Right cardiac atrium (tissue), 5 donors: ENCODE measurements at regions not wholly inside any gene's neighbourhood (a gene's known extent, or its start where the extent isn't known, plus 50 kb on each side); places are given as distances from the start of the nearest gene placed in this dataset.

Experiments
- ATAC-seq, 2 donors: fragments of 200-7000 bp; cut with Tn5 transposase; one replicate each; pipeline versions ENCODE4 v1.8.0 to v1.9.1; 2020; ENCODE audit warnings: moderate library complexity in 2 of 2, mild to moderate bottlenecking in 1 of 2
- DNase-seq, 3 donors: peaks; one replicate each; pipeline ENCODE4 v3.0.0-alpha.2; 2020
- H3K27ac ChIP-seq: one replicate; pipeline ENCODE4 v1.5.1; 2013; ENCODE audit warnings: mild to moderate bottlenecking, low read length, control low read depth, moderate library complexity
- H3K27me3 ChIP-seq: one replicate; pipeline ENCODE4 v1.6.1; 2013; ENCODE audit not compliant: control insufficient read depth, insufficient read depth
- H3K4me1 ChIP-seq: one replicate; pipeline ENCODE4 v1.6.1; 2013; ENCODE audit warnings: low read length; ENCODE audit not compliant: control insufficient read depth, insufficient read depth
- H3K4me3 ChIP-seq: one replicate; pipeline ENCODE4 v1.5.1; 2013; ENCODE audit warnings: low read length, control low read depth
- H3K9me3 ChIP-seq: one replicate; pipeline ENCODE4 v1.6.1; 2013; ENCODE audit warnings: low read length; ENCODE audit not compliant: control insufficient read depth
- WGBS: extraction: QIAGEN DNeasy Blood & Tissue Kit; methylation state at CpG from one replicate; pipeline ENCODE4 v1.1.7; 2013; 5-methylcytosine and 5-hydroxymethylcytosine counted together
- intact Hi-C, 4 donors: fragments of 100-400 bp; cut with DNase I; formaldehyde crosslinking; loops; one replicate each; pipeline versions ENCODE4 v1.11.0 to v1.14.0; 2022 to 2023
- donor health status: healthy with polysubstance abuse.
- donor health status: DM: no; HTN: yes; CAD: no.
- donor health status: DM: no; HTN: no; CAD: no.
- donor health status: DM: no; HTN: yes; CAD: no; lungs with severe emphysema.
- donor health status: DM: yes; HTN: yes; CAD: no.

DNA sequence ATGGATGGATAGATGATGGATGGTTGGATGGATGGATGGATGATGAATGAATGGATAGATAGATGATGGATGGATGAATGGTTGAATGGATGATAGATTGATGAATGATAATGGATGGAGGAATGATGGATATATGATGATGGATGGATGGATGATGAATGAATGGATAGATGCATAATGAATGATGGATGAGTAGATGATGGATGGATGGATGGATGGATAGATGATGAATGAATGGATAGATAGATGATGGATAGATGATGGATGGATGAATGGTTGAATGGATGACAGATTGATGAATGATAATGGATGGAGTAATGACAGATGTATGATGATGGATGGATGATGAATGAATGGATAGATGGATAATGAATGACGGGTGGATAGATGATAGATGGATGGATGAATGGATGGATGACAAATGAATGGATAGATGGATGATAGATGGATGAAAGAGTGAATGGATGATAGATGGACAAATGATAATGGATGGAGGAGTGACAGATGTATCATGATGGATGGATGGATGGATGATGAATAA is 1466.5 kb downstream of the BRD1 start:
- Histone ChIP-seq H3K4me3 (no peak overlapping the region), H3K27ac (no peak overlapping the region), H3K4me1 (no peaks in the 10 kb centered on the region), H3K9me3 (no peaks in the 10 kb centered on the region), H3K27me3 (no peaks in the 10 kb centered on the region)
- intact Hi-C loops: no loop called here
- WGBS: 98% methylated on average over 1 of the region's 1 CpG
- DNase-seq: no peak
- no peak for ATAC-seq

GRCh38 chr22:48359613-48359965 is 1468.1 kb downstream of the BRD1 start:
- Histone ChIP-seq H3K4me3 (no peak overlapping the region), H3K27ac (no peak overlapping the region), H3K27me3 (no peaks in the 10 kb centered on the region), H3K4me1 (no peaks in the 10 kb centered on the region), H3K9me3 (no peaks in the 10 kb centered on the region)
- intact Hi-C loops: no loop called here
- 78% methylated on average over 14 of the region's 14 CpGs for WGBS
- DNase-seq (no peak), ATAC-seq (no peak)

DNA sequence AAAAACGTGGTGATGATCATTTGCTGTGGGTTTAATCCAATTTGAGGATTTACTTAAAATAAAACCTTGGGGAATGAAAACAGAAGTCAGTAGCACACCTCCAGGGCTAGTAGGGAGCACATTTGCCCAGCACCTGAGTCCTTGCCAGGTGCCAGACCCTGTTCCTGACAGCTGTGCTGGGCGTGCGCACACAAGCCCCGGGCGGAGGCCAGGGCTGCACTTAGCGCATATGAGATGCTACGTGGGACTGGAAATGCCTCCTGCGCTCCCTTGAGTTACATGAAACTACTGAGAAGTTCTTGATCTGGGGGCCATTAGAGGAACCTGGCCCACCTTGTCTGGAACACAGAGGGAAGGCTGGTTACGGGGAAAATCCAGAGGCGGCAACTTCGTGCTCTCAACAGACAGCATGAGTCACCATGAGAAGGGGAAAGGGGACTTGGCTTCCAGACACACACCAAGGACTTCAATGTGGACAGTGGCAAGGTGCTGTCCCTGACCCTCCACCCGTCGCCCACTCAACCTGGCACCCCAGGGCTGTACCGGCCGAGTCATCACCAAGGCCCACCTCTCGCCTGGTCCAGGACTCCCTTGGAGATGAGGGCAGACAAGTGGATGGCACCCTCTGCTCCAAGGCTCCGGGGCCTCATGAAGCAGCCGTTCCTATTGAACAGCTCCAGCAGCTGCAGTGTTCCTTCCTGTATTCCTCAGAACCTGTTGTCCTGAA is 1468.6 kb downstream of the BRD1 start:
- Histone ChIP-seq H3K4me3 (no peak overlapping the region), H3K4me1 (no peaks in the 10 kb centered on the region), H3K27ac (no peak overlapping the region), H3K9me3 (no peaks in the 10 kb centered on the region), H3K27me3 (no peaks in the 10 kb centered on the region)
- DNase-seq: no peak
- WGBS: 91% methylated on average over 18 of the region's 18 CpGs
- no peak for ATAC-seq
- intact Hi-C loops: no loop called here

DNA sequence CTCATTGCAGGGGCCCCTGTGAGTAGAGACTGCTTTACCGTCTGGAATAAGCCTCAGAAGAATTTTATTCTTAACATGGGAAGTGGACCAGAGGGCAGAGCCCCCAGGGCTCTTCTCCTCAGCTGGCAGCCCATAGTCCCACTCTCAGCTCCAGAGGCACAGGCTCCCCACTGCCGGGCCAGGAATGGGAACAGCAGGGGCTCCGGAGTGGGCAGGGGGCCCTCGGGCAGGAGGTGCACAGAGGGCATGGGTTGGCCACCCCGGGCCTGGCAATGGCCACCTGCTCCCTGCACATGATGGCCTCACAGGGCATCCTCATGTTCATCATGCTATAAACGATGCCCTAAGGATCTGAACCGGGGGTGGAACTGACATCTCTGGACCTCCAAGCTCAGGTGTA is 1469.7 kb downstream of the BRD1 start:
- DNase-seq: no peak
- H3K27me3 ChIP-seq: no peaks in the 10 kb centered on the region
- WGBS: 80% methylated on average over 7 of the region's 7 CpGs

DNA sequence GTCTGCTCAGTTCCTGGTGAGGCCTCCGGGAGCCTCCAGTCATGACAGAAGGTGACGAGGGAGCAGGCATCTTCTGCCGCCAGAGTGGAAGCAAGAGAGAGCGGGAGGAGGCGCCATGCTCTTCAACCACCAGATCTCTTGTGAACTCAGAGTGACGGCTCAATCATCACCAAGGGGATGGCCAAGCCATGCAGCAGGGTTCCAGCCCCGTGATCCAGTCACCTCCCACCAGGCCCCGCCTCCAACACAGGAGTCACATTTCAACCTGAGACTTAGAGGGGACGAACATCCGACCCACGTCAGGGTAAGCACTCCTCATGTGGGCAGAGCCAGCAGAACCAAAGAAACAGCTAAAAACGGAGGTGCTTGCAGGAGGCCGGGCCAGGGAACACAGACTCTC is 1470.5 kb downstream of the BRD1 start:
- Histone ChIP-seq H3K4me1 (no peaks in the 10 kb centered on the region), H3K4me3 (no peak overlapping the region), H3K27me3 (no peaks in the 10 kb centered on the region), H3K27ac (no peak overlapping the region), H3K9me3 (no peaks in the 10 kb centered on the region)
- 37% methylated on average over 13 of the region's 13 CpGs for WGBS
- no peak for ATAC-seq
- no peak for DNase-seq
- intact Hi-C loops: no loop called here

More for the DNA sequence above, 1469.7 kb downstream of the BRD1 start:
- Histone ChIP-seq H3K27ac (no peak overlapping the region), H3K4me3 (no peak overlapping the region), H3K9me3 (no peaks in the 10 kb centered on the region), H3K4me1 (no peaks in the 10 kb centered on the region)
- intact Hi-C loops: no loop called here
- ATAC-seq: no peak

DNA sequence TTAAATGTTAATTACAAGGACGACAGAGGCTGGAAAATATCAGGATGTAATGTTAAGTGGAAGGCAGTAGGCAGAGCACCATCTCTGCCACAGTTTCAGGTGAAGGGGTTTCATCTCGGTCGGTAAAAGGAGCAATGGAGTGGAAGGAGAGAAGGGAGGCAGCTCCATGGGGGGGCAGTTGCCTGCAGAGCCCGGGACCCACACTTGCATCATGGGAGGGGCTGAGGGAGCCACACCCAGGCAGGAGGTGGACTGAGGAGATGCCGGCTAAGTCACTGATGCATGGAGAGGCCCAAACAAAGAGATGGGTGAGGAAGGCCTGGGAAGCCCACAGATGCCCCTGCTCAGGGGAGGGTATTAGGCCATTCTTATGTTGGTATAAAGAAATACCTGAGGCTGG is 1470.9 kb downstream of the BRD1 start:
- Histone ChIP-seq H3K4me3 (no peak overlapping the region), H3K4me1 (no peaks in the 10 kb centered on the region), H3K27ac (no peak overlapping the region), H3K9me3 (no peaks in the 10 kb centered on the region), H3K27me3 (no peaks in the 10 kb centered on the region)
- ATAC-seq: no peak
- DNase-seq: no peak
- intact Hi-C loops: no loop called here
- 76% methylated on average over 5 of the region's 5 CpGs for WGBS

DNA sequence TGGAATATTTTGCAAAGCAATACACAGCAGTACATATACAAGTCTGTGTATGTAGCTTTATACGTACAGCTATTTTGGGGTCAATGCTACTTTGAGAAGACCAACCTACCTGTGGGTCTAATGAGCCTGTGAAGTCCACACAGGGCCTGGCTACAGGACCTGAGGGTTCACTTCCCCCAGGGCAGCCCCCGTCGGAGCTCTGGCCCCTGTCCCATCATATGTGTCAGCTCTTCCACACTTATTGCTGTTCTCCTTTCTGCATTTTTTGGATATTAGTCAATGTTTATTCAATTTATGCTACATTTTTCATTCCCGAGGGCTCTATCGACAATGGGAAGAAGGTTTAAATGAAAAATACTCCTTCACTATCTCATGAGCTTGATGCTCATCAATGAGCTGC is 1473.6 kb downstream of the BRD1 start:
- ATAC-seq (no peak), DNase-seq (no peak)
- H3K4me3 ChIP-seq: no peak overlapping the region
- H3K4me1 ChIP-seq: no peaks in the 10 kb centered on the region
- H3K27ac ChIP-seq: no peak overlapping the region
- H3K9me3 ChIP-seq: no peaks in the 10 kb centered on the region
- no peaks in the 10 kb centered on the region for H3K27me3 ChIP-seq
- intact Hi-C loops: no loop called here
- WGBS: 69% methylated on average over 5 of the region's 5 CpGs

DNA sequence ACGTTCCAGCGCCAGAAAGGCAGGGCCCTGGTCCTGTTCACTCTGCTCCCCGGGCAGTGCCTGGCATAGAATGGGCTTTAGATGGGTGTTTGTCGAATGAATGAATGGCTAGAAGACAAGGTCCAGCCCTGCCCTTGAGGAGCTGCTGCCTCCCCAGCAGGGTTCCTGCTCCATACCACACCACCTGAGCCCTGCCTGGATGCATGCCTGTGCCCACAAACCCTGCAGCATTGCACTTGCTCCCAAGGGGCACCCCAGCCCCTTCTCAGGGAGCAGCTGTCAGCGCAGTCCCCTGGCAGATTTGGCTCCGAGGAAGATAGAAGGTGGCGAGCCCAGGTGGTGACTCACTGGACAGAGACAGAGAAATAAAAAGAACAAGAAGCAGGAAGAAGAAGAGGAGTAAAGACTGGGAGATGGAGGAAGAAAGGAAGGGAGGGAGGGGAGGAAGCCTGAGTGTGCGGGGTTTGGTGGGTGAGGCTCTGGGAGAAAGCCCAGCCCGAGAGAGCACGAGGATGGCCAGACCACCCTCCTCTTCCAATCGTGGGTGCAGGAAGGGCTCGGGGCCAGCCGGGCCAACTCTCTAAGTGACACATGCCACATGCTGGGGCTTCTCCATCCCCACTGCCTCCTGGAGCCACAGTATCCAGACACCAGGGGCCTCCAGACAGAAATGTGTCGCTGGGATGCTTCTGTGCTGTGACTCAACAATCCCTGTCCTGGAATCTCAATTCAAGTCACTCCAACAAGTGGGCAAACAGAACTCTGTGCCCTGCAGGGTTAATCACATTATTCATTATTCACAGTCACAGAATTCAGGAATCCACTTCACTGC is 1474.3 kb downstream of the BRD1 start:
- Histone ChIP-seq H3K4me1 (no peaks in the 10 kb centered on the region), H3K27ac (no peak overlapping the region), H3K9me3 (no peaks in the 10 kb centered on the region), H3K27me3 (no peaks in the 10 kb centered on the region), H3K4me3 (no peak overlapping the region)
- intact Hi-C loops: no loop called here
- DNase-seq (no peak), ATAC-seq (no peak)
- 72% methylated on average over 14 of the region's 14 CpGs for WGBS

DNA sequence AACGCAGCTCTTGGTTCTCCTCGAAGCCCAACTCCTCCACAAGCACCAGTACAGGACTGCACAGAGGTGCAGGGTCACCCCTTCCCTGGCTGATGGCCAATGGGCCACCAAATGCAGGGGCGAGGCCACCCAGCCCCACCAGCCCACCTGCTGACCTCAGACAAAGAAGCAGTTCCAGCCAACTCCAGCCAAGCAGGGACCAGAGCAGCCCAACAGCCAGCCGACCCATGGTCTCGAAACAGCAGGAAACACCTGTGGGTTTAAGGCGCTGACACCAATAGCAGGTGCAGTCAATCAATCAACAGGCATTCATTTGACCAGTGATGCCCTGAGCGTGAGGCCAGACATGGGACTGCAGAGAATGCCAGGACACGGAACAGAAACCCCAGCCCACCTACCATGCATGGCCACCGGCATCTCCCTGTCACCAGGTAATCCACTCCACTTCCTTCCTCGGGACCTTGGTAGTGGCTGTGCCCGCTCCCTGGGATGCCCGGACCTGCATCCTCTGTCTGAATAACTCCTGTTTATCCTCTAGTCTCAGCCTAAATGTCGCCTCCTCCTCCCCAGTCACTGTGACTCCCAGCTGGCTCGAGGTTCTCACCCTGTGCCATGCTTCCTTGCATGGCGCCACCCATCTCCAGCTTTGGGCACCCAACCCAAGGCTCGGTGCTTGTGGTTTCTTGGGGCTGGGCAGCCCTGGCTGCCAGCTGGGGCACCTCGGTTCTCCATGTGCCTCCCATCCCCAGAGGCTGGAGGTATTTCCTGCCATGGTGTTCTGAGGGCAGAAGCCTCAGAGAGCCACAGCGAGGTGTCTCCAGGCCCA is 1475.4 kb downstream of the BRD1 start:
- DNase-seq (no peak), ATAC-seq (no peak)
- H3K9me3 ChIP-seq: no peaks in the 10 kb centered on the region
- H3K27ac ChIP-seq: no peak overlapping the region
- H3K27me3 ChIP-seq: no peaks in the 10 kb centered on the region
- H3K4me1 ChIP-seq: no peaks in the 10 kb centered on the region
- H3K4me3 ChIP-seq: no peak overlapping the region
- WGBS: 75% methylated on average over 18 of the region's 18 CpGs
- intact Hi-C loops: no loop called here

DNA sequence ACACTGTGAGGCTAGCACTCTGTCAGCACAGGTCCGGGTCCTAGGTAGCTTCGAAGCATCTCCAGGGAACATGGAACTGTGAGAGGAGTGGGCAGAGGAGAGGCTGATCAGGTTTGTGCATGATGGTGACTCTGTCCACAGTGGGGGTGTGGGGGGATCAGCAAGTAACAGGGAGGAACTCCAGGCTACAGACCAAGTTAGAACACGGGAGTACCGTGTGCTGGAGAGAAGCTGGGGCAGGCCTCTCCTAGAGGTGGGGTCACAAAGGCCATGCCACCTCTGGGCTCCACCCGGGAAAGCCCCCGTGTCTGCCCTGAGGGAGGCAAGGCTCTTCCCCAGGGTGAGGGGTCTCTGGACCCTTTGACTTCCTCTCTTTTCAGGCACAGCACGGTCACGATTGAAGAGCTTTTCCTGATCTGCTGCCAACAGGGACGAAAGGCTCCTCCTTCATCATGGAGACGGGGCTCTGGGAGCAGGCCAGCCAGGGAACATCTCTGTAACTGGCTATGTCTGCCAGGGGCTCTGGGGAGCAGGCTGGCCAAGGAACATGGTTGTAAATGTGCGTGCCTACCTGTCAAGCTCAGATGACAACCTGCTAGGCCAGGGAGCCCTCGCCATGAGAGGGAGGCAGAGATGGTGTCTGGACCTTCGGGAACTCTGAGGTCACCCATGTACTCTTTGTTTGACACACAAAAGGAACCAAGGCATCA is 1476.1 kb downstream of the BRD1 start:
- Histone ChIP-seq H3K9me3 (no peaks in the 10 kb centered on the region), H3K27ac (no peak overlapping the region), H3K4me3 (no peak overlapping the region), H3K4me1 (no peaks in the 10 kb centered on the region), H3K27me3 (no peaks in the 10 kb centered on the region)
- DNase-seq (no peak), ATAC-seq (no peak)
- 70% methylated on average over 13 of the region's 13 CpGs for WGBS
- intact Hi-C loops: no loop called here
